ENCODE measurements at regions not wholly inside any gene's neighbourhood (a gene's known extent, or its start where the extent isn't known, plus 50 kb on each side); places are given as distances from the start of the nearest gene placed in this dataset.

DNA sequence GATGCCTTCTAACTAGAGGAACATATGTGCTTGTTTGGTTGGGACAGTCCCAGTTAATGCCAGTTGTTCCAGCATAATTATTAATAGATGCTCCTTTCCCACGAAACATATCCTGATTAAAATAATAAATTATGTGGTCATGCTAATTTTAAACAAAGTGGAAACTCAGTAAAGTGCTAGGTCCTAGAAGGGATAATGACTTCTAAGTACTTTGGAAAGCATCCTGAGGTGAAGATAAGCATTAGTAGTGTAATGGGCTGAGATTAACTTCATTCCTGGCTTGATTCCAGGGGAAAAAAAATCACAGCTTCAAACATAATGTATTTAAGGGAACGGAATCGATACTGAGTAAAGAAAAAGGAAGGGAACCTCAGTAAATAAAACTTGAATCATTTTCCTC, 213.7 kb upstream of the SNX2 start:
- no peak for TF ChIP-seq CTCF (conservative IDR thresholded peaks at IDR 0.05; ENCODE audit: low read length)
- H3K4me3 ChIP-seq (ENCODE audit: low read length): no peak overlapping the region
- DNase-seq (ENCODE audit: low read depth): no peak

DNA sequence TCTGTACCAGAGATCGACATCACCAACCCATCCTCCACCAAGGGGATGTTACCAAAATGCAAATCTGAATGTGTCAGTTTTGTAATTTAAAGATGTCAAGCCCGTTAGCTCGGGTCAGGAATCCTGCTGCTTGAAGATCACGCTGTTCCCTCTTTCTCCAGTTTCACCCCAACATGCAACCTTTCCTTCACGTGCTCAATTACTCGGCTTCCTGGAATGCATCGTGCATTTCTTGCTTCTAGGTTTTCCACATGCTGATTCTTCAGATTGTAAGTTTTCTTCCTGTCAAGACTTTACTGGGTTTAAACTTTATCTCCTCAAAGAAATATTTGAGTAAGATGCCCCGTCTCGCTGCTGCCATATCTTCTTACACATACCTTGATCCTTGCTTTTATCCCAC, 209.5 kb upstream of the SNX2 start:
- H3K4me3 ChIP-seq (ENCODE audit: low read length): no peak overlapping the region
- DNase-seq (ENCODE audit: low read depth): no peak
- no peak for TF ChIP-seq CTCF (conservative IDR thresholded peaks at IDR 0.05; ENCODE audit: low read length)

DNA sequence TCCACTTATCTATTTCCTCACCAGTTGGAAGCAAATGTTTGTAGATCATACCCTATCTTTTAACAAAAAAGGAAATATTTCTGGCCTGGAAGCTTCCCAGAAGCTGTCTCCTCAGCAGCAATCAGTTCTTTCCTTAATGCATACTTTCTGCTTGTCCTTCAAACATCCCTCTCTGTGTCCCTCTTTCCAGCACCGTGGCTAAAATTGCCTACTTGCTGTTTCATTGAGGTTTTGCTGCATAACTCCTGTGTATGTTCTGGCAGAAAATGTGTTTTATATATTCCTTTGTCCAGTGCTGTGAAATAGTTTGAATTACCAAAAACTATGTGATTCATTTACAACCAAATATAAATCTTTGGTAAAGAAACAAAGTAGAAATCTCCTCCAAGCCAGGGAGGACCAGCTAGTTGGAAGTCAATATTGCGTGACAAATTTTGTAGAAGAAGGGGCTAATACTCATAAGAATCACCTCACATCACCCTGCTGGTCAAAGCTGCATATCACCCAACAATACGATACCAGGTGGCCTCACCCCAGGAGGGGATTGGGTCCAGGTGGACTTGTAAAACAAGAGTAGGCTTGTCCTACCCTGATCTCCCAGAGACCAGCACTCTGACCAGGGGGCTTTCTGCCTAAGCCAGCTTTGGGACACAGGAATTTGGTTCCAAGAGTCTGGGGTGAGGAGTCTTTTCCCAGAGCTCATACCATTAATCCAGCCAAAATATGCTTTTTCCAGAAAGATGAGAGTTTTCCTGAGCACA, 198.4 kb upstream of the SNX2 start:
- H3K4me3 ChIP-seq (ENCODE audit: low read length): no peak overlapping the region
- TF ChIP-seq CTCF (conservative IDR thresholded peaks at IDR 0.05; ENCODE audit: low read length): no peak
- peak; percentile 1 for DNase-seq (ENCODE audit: low read depth)

DNA sequence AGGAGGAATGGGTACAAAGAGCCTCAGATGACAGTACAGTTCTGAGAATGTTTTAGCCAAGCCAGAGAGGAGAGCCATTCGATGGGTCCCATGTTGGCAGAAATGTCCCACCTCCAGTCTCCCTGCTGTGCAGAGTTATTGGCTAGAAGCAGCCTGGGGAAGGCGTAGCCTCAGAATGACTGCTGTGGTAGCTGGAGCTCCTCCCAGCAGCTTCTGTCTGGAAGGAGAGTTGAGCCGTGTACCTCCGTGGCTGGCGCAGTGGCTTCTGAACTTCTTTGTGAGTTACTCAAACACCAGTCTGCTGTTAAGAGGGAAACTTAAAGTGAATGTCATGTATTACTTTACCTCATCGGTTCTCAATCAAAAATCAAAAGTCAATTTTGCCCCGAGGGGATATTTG, 193.3 kb upstream of the SNX2 start:
- no peak overlapping the region for H3K4me3 ChIP-seq (ENCODE audit: low read length)
- DNase-seq (ENCODE audit: low read depth): no peak
- no peak for TF ChIP-seq CTCF (conservative IDR thresholded peaks at IDR 0.05; ENCODE audit: low read length)

DNA sequence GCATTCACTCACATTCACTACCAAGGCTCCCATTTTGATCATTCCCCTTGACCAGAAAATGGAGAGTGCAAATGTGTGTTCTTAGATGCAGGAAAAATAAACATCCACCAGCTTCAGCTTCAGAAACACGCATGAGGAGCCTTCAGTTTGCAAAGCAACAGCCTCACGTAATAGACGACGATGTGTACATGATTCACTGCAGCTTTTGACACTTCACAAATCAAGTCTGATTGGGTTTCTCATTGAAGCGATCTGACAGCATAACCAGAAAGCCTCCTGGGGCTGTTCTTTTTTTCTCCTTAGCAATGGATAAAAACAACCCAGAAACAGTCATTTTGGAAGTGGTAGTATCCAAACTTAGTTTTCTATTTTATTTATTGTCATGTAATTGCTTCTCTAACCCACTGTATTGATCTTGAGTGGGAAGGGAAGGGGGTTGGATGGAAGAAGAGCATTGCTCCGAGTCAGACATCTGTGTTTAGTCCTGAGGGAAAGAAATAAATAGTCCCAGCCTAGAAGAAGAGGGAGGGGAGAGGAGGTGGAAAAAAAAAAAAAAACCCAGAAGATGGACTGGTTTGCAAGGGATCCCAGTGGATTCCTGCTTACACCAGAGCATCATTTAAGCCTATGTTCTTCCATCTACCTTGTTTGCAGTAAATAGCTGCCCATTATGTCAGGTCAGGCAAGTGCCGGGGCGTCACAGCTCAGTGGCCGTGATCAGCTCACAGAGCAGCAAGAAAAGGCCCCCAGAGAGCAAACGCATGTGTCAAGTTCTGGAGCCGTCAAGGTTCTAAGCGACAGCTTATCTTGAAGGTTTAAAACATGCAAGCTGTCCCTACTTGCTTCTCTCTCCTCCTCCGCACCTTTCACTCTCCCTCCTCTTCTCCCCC, 190.2 kb upstream of the SNX2 start:
- no peak overlapping the region for H3K4me3 ChIP-seq (ENCODE audit: low read length)
- DNase-seq (ENCODE audit: low read depth): no peak
- TF ChIP-seq CTCF (conservative IDR thresholded peaks at IDR 0.05; ENCODE audit: low read length): no peak

GRCh38 chr5:122585371-122585770, 189.5 kb upstream of the SNX2 start:
- H3K4me3 ChIP-seq (ENCODE audit: low read length): no peak overlapping the region
- DNase-seq (ENCODE audit: low read depth): no peak
- TF ChIP-seq CTCF (conservative IDR thresholded peaks at IDR 0.05; ENCODE audit: low read length): no peak

- no peak overlapping the region for H3K4me3 ChIP-seq (ENCODE audit: low read length)
- DNase-seq (ENCODE audit: low read depth): peak; percentile 59
- no peak for TF ChIP-seq CTCF (conservative IDR thresholded peaks at IDR 0.05; ENCODE audit: low read length)
Measured at GRCh38 chr5:122586351-122586750, 188.5 kb upstream of the SNX2 start.

All from AG10803 (cell line).